Suprapubic skin (tissue), 4 donors: ENCODE measurements at regions not wholly inside any gene's neighbourhood (a gene's known extent, or its start where the extent isn't known, plus 50 kb on each side); places are given as distances from the start of the nearest gene placed in this dataset.

Experiments used
- CTCF ChIP-seq, 2 donors: fragments of 200-600 bp in 1 of 2; fragments of 450-650 bp in 1 of 2; sonication (generic) in 1 of 2; IDR thresholded peaks; one replicate each; pipeline ENCODE4 v1.5.1; 2016 to 2019; ENCODE audit warnings: antibody characterized with exemption in 2 of 2, mild to moderate bottlenecking in 1 of 2, moderate library complexity in 1 of 2
- POLR2A ChIP-seq, 2 donors: fragments of 450-650 bp; IDR thresholded peaks; one replicate each; pipeline ENCODE4 v1.6.1; 2017; ENCODE audit warnings: antibody characterized with exemption in 2 of 2, mild to moderate bottlenecking in 2 of 2, moderate library complexity in 2 of 2
- POLR2AphosphoS5 ChIP-seq, 3 donors: sonication (generic); formaldehyde crosslinking; IDR thresholded peaks; one replicate each; pipeline ENCODE4 v1.6.1; 2017; ENCODE audit warnings: antibody characterized with exemption in 3 of 3

DNA sequence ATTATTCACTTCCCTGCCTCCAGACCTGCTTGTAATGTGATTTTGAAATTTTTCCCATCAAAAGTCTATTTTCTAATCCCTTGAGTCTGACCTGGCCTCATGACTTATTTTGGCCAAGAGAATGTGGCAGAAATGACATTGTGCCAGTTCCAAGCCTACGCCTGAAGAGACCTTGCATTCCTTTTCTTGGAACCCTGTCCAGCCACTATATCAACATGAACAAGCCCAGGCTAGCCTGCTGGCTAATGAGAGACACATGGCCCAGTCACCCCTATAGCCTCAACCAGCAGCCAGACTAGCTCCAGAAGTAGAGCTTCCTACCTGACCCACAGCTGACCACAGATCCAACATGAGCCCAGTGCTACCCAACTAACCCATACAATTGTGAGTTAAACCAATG, 121.1 kb upstream of the ACP3 start:
- TF ChIP-seq CTCF (IDR thresholded peaks at IDR 0.05): no peak
- no peak for TF ChIP-seq POLR2A (IDR thresholded peaks at IDR 0.05)
- no peak for TF ChIP-seq POLR2AphosphoS5 (IDR thresholded peaks at IDR 0.05)
